GM23338 (cell line): ENCODE measurements at regions not wholly inside any gene's neighbourhood (a gene's known extent, or its start where the extent isn't known, plus 50 kb on each side); places are given as distances from the start of the nearest gene placed in this dataset.

Experiments used
- EZH2 ChIP-seq: fragments of 200-600 bp; sonication (generic); IDR thresholded peaks from one replicate; pipeline ENCODE4 v1.8.0; 2017; ENCODE audit warnings: antibody characterized with exemption, mild to moderate bottlenecking, low read depth; ENCODE audit not compliant: unreplicated experiment
- EZH2phosphoT487 ChIP-seq: fragments of 200-600 bp; sonication (generic); IDR thresholded peaks from one replicate; pipeline ENCODE4 v1.8.1; 2018; ENCODE audit warnings: antibody characterized with exemption; ENCODE audit not compliant: unreplicated experiment
- JUNB ChIP-seq: IDR thresholded peaks from one replicate; pipeline ENCODE4 v1.6.1; 2016; ENCODE audit warnings: antibody characterized with exemption; ENCODE audit not compliant: unreplicated experiment
- NANOG ChIP-seq: IDR thresholded peaks from 2 replicates; pipeline ENCODE4 v1.6.1; 2016; ENCODE audit warnings: antibody characterized with exemption, borderline replicate concordance

DNA sequence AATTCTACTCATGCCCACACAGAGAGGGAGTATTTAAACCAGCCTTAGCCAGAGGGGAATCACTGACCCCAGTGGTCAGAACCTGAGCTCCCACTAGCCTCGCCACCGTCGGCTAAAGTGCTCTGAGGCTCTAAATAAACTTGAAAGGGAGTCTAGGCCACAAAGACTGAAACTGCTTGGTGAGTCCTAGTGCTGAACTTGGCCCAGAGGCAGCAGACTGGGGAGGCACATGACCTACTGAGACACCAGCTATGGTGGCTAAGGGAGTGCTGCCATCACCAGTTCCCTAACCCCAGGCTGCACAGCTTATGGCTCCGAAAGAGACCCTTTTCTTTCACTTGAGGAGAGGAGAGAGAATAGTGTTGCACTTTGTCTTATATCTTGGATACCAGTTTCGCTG lies 1542.8 kb downstream of the KCNT2 start:
- TF ChIP-seq EZH2: no peak
- TF ChIP-seq NANOG: no peak
- no peak for TF ChIP-seq JUNB
- no peak for TF ChIP-seq EZH2phosphoT487
